ENCODE measurements at regions not wholly inside any gene's neighbourhood (a gene's known extent, or its start where the extent isn't known, plus 50 kb on each side); places are given as distances from the start of the nearest gene placed in this dataset.

DNA sequence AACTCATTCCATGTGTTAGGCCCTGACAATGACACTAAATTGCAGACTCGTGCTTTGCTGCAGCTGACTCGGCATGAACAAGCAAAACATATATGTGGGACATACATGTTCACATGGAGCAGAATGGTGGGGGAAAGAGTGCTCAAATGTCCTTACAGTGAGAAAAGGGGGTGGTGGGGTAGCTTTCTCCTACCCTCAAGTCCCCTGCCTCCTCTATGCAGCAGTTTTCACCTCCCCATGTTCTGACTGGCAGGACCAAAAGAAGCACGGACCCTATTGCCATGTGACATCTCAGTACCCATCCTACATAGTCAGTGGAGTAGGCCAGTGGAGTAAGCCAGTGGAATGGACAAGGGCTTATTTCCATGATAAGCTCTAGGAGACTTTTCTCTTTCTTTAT, 259.3 kb downstream of the TTC32 start:
- no peaks in the 10 kb centered on the region for H3K9me3 ChIP-seq (ENCODE audit: control extremely low read depth in 1 of 5, control insufficient read depth in 4 of 5, insufficient read depth in 2 of 5, low read depth in 1 of 5, low read length in 4 of 5)
- no peak overlapping the region for H3K4me3 ChIP-seq (ENCODE audit: control insufficient read depth in 1 of 7, extremely low read depth in 1 of 7, insufficient read depth in 4 of 7, low read depth in 2 of 7, low read length in 6 of 7)
- H3K4me1 ChIP-seq (ENCODE audit: control extremely low read depth in 1 of 4, control insufficient read depth in 4 of 4, insufficient read depth in 4 of 4, low read length in 3 of 4) = no peaks in the 10 kb centered on the region
- H3K27me3 ChIP-seq (replicated peaks in 2 of 5; ENCODE audit: control insufficient read depth in 4 of 5, insufficient read depth in 5 of 5, low read length in 4 of 5) = no peaks in the 10 kb centered on the region
- no peaks in the 10 kb centered on the region for H3K36me3 ChIP-seq (ENCODE audit: control insufficient read depth in 4 of 4, insufficient read depth in 4 of 4, low read length in 3 of 4)
- no peak overlapping the region for H3K27ac ChIP-seq (ENCODE audit: insufficient read depth in 1 of 2, low read depth in 1 of 2, low read length in 2 of 2, poor library complexity in 1 of 2, severe bottlenecking in 2 of 2)
- no CpG with 5 or more reads among the region's 3 CpGs for WGBS (ENCODE audit: insufficient coverage)
- no peak for DNase-seq
- ChIA-PET CTCF (no interaction called here), POLR2A (no interaction called here)

DNA sequence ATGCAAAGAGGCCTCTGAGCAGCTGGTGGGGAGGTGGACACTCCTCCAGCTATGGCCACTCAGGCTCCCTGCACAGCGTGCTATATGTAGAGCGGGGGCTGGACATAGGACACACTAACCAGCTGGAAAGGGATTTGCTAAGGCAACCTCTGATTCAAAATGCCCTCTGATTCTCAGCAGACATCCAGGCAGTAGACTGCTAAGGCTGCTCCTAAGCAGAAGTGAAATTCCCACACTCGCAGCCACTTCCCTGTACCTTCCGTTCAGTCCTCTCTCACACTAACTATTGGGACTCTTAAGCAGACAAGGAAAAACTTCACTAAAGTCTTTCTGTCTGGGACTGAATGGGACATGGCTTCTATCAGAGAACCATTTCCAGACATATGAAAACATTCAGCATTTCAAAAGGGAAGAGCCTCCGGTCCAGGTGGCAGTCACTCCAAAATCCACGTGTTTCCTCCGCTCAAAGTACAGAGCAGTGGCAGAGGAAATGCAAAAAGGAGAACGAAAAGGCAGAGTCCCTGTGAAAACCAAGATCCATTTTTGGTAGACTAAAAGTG, 265.8 kb downstream of the TTC32 start:
- no peaks in the 10 kb centered on the region for H3K9me3 ChIP-seq (ENCODE audit: control extremely low read depth in 1 of 5, control insufficient read depth in 4 of 5, insufficient read depth in 2 of 5, low read depth in 1 of 5, low read length in 4 of 5)
- POLR2A ChIA-PET = no interaction called here
- CTCF ChIA-PET = no interaction called here

GRCh38 chr2:19632403-19632991, 269.3 kb downstream of the TTC32 start:
- H3K36me3 ChIP-seq (ENCODE audit: control insufficient read depth in 4 of 4, insufficient read depth in 4 of 4, low read length in 3 of 4) = no peaks in the 10 kb centered on the region
- no peak overlapping the region for H3K4me3 ChIP-seq (ENCODE audit: control insufficient read depth in 1 of 7, extremely low read depth in 1 of 7, insufficient read depth in 4 of 7, low read depth in 2 of 7, low read length in 6 of 7)
- H3K4me1 ChIP-seq (ENCODE audit: control extremely low read depth in 1 of 4, control insufficient read depth in 4 of 4, insufficient read depth in 4 of 4, low read length in 3 of 4) = peaks cover 0 to 6% (median 3%) of the 10 kb centered on the region in 4 experiments
- H3K9me3 ChIP-seq (ENCODE audit: control extremely low read depth in 1 of 5, control insufficient read depth in 4 of 5, insufficient read depth in 2 of 5, low read depth in 1 of 5, low read length in 4 of 5) = peaks cover 0 to 2% (median 0%) of the 10 kb centered on the region in 5 experiments
- ChIA-PET POLR2A (no interaction called here), CTCF (no interaction called here)
- no peak overlapping the region for H3K27ac ChIP-seq (ENCODE audit: insufficient read depth in 1 of 2, low read depth in 1 of 2, low read length in 2 of 2, poor library complexity in 1 of 2, severe bottlenecking in 2 of 2)
- H3K27me3 ChIP-seq (replicated peaks in 2 of 5; ENCODE audit: control insufficient read depth in 4 of 5, insufficient read depth in 5 of 5, low read length in 4 of 5) = peaks cover 0 to 5% (median 0%) of the 10 kb centered on the region in 5 experiments
- DNase-seq = no peak
- 89% methylated on average over 4 of the region's 5 CpGs for WGBS (ENCODE audit: insufficient coverage)

More for the DNA sequence above, 265.8 kb downstream of the TTC32 start:
- H3K36me3 ChIP-seq (ENCODE audit: control insufficient read depth in 4 of 4, insufficient read depth in 4 of 4, low read length in 3 of 4) = no peaks in the 10 kb centered on the region
- no peak for DNase-seq
- WGBS (ENCODE audit: insufficient coverage) = 18% methylated on average over 6 of the region's 8 CpGs
- peak overlapping the region in 1 of 7 experiments; percentile 10 for H3K4me3 ChIP-seq (ENCODE audit: control insufficient read depth in 1 of 7, extremely low read depth in 1 of 7, insufficient read depth in 4 of 7, low read depth in 2 of 7, low read length in 6 of 7)
- peaks cover 0 to 5% (median 0%) of the 10 kb centered on the region in 5 experiments for H3K27me3 ChIP-seq (replicated peaks in 2 of 5; ENCODE audit: control insufficient read depth in 4 of 5, insufficient read depth in 5 of 5, low read length in 4 of 5)
- H3K4me1 ChIP-seq (ENCODE audit: control extremely low read depth in 1 of 4, control insufficient read depth in 4 of 4, insufficient read depth in 4 of 4, low read length in 3 of 4) = peaks cover 0 to 6% (median 3%) of the 10 kb centered on the region in 4 experiments
- no peak overlapping the region for H3K27ac ChIP-seq (ENCODE audit: insufficient read depth in 1 of 2, low read depth in 1 of 2, low read length in 2 of 2, poor library complexity in 1 of 2, severe bottlenecking in 2 of 2)

DNA sequence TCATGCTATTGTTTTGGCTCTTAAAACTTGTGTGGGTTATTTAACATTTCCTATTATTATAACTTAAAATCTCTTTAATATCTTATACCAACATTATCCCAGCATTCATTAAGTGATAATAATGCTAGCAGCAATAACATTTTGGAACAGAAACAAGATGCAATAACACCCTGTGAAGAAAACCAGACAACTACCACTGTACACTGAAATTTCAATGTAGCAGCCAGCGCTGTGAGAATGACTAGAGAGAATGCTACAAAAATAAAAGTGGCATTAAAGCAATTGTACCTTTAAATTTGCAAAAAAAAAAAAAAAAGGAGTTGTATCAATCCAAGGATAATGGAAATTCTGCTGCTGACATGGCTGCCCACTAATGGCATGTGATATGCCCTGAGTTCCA, 269.9 kb downstream of the TTC32 start:
- POLR2A ChIA-PET = no interaction called here
- no peak overlapping the region for H3K27ac ChIP-seq (ENCODE audit: insufficient read depth in 1 of 2, low read depth in 1 of 2, low read length in 2 of 2, poor library complexity in 1 of 2, severe bottlenecking in 2 of 2)
- CTCF ChIA-PET = interaction anchor here (0.6 kb wide), 1 partner anchor 738 kb away, joined by 4 read pairs; no protein-coding TSS in a partner anchor
- peaks cover 0 to 6% (median 3%) of the 10 kb centered on the region in 4 experiments for H3K4me1 ChIP-seq (ENCODE audit: control extremely low read depth in 1 of 4, control insufficient read depth in 4 of 4, insufficient read depth in 4 of 4, low read length in 3 of 4)
- WGBS (ENCODE audit: insufficient coverage) = no CpG with 5 or more reads among the region's 1 CpG
- DNase-seq = no peak
- H3K27me3 ChIP-seq (replicated peaks in 2 of 5; ENCODE audit: control insufficient read depth in 4 of 5, insufficient read depth in 5 of 5, low read length in 4 of 5) = peaks cover 0 to 5% (median 0%) of the 10 kb centered on the region in 5 experiments
- H3K36me3 ChIP-seq (ENCODE audit: control insufficient read depth in 4 of 4, insufficient read depth in 4 of 4, low read length in 3 of 4) = no peaks in the 10 kb centered on the region
- H3K9me3 ChIP-seq (ENCODE audit: control extremely low read depth in 1 of 5, control insufficient read depth in 4 of 5, insufficient read depth in 2 of 5, low read depth in 1 of 5, low read length in 4 of 5) = peaks cover 0 to 2% (median 0%) of the 10 kb centered on the region in 5 experiments
- H3K4me3 ChIP-seq (ENCODE audit: control insufficient read depth in 1 of 7, extremely low read depth in 1 of 7, insufficient read depth in 4 of 7, low read depth in 2 of 7, low read length in 6 of 7) = no peak overlapping the region

GRCh38 chr2:19630921-19631320, 270.9 kb downstream of the TTC32 start:
- peaks cover 0 to 2% (median 0%) of the 10 kb centered on the region in 5 experiments for H3K9me3 ChIP-seq (ENCODE audit: control extremely low read depth in 1 of 5, control insufficient read depth in 4 of 5, insufficient read depth in 2 of 5, low read depth in 1 of 5, low read length in 4 of 5)
- WGBS (ENCODE audit: insufficient coverage) = 92% methylated on average over 2 of the region's 2 CpGs
- ChIA-PET POLR2A (no interaction called here), CTCF (no interaction called here)
- no peak overlapping the region for H3K27ac ChIP-seq (ENCODE audit: insufficient read depth in 1 of 2, low read depth in 1 of 2, low read length in 2 of 2, poor library complexity in 1 of 2, severe bottlenecking in 2 of 2)
- H3K4me3 ChIP-seq (ENCODE audit: control insufficient read depth in 1 of 7, extremely low read depth in 1 of 7, insufficient read depth in 4 of 7, low read depth in 2 of 7, low read length in 6 of 7) = no peak overlapping the region
- no peak for DNase-seq
- peaks cover 0 to 3% (median 0%) of the 10 kb centered on the region in 5 experiments for H3K27me3 ChIP-seq (replicated peaks in 2 of 5; ENCODE audit: control insufficient read depth in 4 of 5, insufficient read depth in 5 of 5, low read length in 4 of 5)
- H3K36me3 ChIP-seq (ENCODE audit: control insufficient read depth in 4 of 4, insufficient read depth in 4 of 4, low read length in 3 of 4) = no peaks in the 10 kb centered on the region
- peaks cover 0 to under 1% (median 0%) of the 10 kb centered on the region in 4 experiments for H3K4me1 ChIP-seq (ENCODE audit: control extremely low read depth in 1 of 4, control insufficient read depth in 4 of 4, insufficient read depth in 4 of 4, low read length in 3 of 4)

GRCh38 chr2:19627359-19627758, 268.9 kb upstream of the OSR1 start:
- no peak overlapping the region for H3K27ac ChIP-seq (ENCODE audit: insufficient read depth in 1 of 2, low read depth in 1 of 2, low read length in 2 of 2, poor library complexity in 1 of 2, severe bottlenecking in 2 of 2)
- ChIA-PET POLR2A (no interaction called here), CTCF (no interaction called here)
- H3K36me3 ChIP-seq (ENCODE audit: control insufficient read depth in 4 of 4, insufficient read depth in 4 of 4, low read length in 3 of 4) = no peaks in the 10 kb centered on the region
- H3K9me3 ChIP-seq (ENCODE audit: control extremely low read depth in 1 of 5, control insufficient read depth in 4 of 5, insufficient read depth in 2 of 5, low read depth in 1 of 5, low read length in 4 of 5) = peaks cover 0 to 2% (median 0%) of the 10 kb centered on the region in 5 experiments
- H3K27me3 ChIP-seq (replicated peaks in 2 of 5; ENCODE audit: control insufficient read depth in 4 of 5, insufficient read depth in 5 of 5, low read length in 4 of 5) = no peaks in the 10 kb centered on the region
- H3K4me3 ChIP-seq (ENCODE audit: control insufficient read depth in 1 of 7, extremely low read depth in 1 of 7, insufficient read depth in 4 of 7, low read depth in 2 of 7, low read length in 6 of 7) = no peak overlapping the region
- no peaks in the 10 kb centered on the region for H3K4me1 ChIP-seq (ENCODE audit: control extremely low read depth in 1 of 4, control insufficient read depth in 4 of 4, insufficient read depth in 4 of 4, low read length in 3 of 4)
- no peak for DNase-seq

DNA sequence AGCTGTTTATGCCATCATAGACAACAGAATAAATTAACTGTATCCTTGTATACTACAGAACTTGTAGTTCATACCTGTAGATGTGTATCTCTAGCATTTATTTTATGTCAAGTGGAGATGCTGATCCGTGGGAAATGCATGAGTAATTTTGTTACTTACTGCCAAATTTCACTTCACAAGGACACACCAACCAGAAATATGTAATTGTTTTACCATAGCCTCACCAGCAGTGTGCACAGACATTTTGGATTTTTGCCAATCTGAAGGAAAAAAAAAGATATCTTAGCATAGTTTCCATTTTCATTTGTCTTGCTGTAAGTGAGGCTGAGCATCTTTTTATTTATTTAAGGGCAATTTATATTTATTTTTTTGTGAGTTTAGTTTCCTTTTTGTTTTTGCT, 265.1 kb upstream of the OSR1 start:
- Histone ChIP-seq H3K4me1 (ENCODE audit: control extremely low read depth in 1 of 4, control insufficient read depth in 4 of 4, insufficient read depth in 4 of 4, low read length in 3 of 4) (no peaks in the 10 kb centered on the region), H3K27ac (ENCODE audit: insufficient read depth in 1 of 2, low read depth in 1 of 2, low read length in 2 of 2, poor library complexity in 1 of 2, severe bottlenecking in 2 of 2) (no peak overlapping the region), H3K9me3 (ENCODE audit: control extremely low read depth in 1 of 5, control insufficient read depth in 4 of 5, insufficient read depth in 2 of 5, low read depth in 1 of 5, low read length in 4 of 5) (no peaks in the 10 kb centered on the region), H3K4me3 (ENCODE audit: control insufficient read depth in 1 of 7, extremely low read depth in 1 of 7, insufficient read depth in 4 of 7, low read depth in 2 of 7, low read length in 6 of 7) (no peak overlapping the region), H3K27me3 (replicated peaks in 2 of 5; ENCODE audit: control insufficient read depth in 4 of 5, insufficient read depth in 5 of 5, low read length in 4 of 5) (no peaks in the 10 kb centered on the region), H3K36me3 (ENCODE audit: control insufficient read depth in 4 of 4, insufficient read depth in 4 of 4, low read length in 3 of 4) (no peaks in the 10 kb centered on the region)
- DNase-seq = no peak
- WGBS (ENCODE audit: insufficient coverage) = no CpG with 5 or more reads among the region's 1 CpG
- ChIA-PET CTCF (no interaction called here), POLR2A (no interaction called here)
